ENCODE measurements at regions not wholly inside any gene's neighbourhood (a gene's known extent, or its start where the extent isn't known, plus 50 kb on each side); places are given as distances from the start of the nearest gene placed in this dataset.

DNA sequence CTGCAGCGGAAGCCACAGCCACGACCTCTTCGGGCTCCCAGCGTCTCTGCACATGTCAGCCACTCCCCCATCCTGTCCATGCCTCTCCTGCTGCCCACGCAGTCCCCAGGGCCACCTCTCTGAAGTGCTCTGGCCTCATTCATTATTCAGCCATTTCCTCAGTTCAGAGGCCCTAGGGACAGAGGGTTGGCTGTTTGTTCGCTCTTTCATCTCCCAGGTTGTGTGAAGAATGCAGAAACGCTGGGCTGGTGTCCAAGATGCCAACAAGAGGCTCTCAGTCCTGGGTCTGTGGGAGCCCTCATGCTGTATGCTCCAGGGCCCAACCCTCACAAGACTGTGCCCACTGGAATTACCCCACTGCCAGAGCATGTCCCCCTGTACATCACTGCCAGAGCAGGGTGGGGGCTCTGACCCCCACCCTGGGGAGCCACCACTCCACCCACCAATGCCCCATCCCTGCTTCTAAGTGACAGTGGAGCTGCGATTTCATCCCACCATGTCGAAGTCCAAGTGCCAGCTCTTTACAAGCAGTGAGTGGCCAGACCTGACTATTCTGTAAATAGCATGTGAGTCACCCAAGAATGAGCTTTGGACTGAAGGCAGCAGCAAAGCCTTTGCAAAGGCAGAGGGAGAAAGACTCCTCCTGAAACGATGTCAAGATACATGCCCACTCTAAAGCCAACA, 209.6 kb downstream of the BUD13 start:
- DNase-seq (ENCODE audit: low spot score) = peak; percentile 63

DNA sequence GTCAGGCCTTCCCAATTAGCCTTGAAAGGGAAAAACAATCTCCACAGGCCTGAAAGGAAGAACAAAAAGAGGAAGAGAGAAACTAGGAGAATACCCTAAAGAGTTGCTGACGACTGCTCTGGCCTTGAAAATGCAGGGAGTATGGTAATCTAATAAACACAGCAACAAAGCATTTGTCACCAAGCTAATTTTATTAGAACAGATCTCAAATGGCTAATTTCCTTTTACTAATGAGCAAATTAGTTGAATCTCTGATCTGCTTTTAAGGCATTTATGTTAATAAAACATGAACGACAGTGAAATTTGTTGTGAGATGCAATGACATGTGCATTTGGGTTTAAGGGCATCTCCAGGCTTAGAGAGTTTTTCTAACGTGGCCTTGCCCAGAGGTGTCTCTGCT, 212.2 kb downstream of the BUD13 start:
- no peak for DNase-seq (ENCODE audit: low spot score)

DNA sequence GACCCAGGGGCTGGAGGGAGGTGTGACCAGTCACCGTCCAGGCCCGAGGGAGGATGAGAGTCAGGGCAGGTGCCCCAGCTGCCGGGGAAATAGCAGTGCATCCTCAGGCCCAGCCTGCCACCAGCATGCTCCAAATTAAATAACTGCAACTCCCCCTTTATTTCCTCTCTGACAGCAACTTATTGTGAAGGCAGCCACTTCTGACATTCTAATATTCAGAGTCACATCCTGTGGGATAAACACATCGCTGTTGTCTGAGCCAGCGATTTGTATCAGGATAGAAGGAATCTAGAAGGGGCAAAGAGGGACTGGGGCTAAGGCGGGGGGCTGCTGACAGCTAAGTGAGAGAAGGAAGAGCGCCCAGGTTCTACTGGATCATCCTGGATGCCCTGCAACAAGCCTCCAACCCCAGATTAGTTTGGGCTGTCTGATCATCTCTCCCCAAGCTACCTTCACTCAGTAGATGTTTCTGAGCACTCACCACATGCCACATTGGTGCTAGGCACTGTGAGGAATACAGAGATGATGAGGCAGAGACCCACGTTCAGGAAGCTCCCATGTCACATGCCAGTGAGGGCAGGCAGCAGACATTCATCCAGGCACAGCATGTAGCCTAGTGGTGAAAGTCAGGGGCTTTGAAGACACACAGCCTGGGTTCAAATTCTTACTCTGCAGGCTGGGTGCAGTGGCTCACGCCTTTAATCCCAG, 214.1 kb downstream of the BUD13 start:
- no peak for DNase-seq (ENCODE audit: low spot score)

DNA sequence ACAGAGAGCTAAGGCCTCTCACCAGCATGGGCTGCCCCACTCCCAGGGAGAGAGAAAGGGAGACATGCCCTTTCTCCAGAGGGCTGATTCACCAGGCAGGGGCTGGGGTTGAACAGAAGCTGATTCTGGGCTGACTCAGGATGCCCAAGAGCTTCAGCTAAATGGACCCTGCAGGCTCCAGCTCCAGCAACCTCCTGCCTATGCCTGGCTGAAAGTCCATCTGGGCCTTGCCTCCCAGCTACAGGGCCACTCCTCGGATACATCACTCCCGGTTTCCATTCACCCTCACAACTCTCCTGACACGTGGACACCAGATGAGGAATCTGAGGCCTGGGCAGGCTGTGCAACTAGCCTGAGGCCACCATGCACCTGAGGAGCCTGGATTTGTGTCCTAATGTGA, 215.5 kb downstream of the BUD13 start:
- no peak for DNase-seq (ENCODE audit: low spot score)

DNA sequence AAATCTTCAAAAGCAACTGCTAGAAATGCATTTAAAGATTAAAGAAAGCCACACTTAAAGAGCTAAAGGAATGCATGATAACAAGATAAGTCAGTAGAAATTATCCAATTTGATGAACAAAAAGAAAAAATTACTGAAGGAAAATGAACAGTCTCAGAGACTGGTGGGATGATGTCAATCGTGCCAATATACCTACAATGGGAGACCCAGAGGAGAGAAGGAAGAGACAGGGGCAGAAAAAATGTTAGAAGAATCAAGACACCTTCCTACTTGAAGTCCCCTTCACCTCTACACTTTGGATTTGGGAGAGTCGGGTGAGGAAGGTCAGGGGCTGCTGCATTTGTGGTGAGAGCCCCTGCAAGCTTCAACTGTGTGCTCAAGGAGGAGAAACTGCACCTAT, 216.3 kb downstream of the BUD13 start:
- DNase-seq (ENCODE audit: low spot score) = no peak

DNA sequence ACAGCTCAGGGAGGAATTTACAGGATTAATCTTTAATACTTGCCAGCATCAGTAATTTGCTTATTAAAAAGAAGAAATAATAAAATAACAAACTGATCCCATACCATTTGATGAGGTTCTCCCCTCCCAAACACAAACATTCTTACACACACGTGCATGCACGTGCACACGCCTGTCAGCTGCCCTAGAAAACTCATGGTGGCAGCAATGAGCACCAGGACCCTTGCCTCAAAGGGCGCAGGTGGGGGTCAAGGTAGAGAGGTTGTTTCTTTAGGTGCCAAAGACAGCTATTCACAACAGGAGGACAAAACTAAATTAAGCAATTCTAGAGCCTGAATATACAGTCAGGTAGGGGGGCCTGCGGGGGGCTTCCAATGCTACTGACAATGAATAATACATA, 219.3 kb downstream of the BUD13 start:
- no peak for DNase-seq (ENCODE audit: low spot score)

DNA sequence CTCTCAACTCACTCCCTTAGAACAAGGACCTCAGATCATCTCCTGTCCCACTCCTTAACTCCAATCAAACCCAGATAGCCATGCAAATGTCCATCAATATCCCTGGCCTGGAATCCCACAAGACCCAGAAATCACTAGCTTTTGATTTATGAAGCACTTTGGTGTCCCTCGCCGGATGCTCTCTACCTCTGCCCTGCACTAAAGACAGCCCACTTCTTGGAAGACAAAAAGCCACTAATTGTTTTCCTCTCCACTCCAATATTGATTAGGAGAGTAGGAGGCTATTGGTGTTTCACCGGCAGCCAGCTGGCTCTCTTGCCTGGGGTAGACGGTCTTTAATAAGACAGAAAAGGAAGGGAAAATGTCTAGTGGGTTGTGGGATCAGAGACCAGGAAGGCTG, 221.2 kb downstream of the BUD13 start:
- DNase-seq (ENCODE audit: low spot score) = no peak

DNA sequence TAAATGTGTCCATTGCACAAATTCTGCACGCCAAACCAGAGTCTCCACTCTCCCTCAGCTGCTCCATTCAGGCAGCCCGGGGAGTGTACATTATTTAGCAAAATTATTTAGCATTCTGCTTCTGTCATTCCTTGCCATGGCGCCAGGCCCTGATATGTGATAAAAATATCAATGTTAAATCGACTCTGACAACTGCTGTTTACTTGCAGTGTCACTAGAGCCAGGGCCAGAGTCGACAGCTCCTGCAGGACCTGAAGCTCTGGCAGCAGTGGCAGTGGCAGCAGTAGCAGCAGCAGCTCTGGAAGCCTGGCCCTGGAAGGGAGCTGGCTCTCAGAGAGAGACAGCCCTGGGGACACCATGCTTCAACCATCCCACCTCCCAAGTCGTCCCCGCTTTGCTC, 224.5 kb downstream of the BUD13 start:
- DNase-seq (ENCODE audit: low spot score) = no peak

DNA sequence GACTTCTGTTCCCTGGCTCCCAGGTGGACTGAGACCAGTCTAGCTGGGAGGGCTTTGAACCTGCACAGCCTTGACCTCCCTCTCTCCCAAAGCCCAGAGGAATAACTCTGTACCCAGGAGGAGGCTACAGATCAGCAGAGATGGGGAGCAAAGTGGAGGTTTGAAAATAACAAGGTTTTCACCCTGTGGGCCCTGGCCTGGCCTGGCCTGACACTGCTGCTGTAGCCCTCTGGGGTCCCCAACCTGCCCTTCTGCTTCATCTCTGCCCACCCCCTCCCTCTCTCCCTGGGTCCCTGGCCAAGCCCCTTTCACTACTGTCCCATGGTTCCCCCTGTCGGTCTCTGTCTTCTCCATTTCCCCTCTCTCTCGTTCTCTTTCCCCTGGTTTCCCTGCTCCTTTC, 225.2 kb downstream of the BUD13 start:
- DNase-seq (ENCODE audit: low spot score) = no peak

DNA sequence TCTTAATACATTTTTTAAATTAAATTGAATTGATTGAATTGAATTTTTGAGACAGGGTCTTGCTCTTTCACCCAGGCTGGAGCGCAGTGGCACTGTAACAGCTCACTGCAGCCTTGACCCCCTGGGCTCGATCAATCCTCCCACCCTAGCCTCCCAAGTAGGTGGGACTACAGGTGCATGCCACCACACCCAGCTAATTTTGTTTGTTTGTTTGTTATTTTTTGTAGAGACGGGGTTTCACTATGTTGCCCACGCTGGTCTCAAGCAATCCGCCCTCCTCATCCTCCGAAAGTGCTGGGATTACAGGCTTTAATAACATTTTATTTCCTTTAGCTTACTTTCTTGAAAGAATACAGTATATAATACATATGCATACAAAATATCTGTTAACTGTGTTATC, 226.9 kb downstream of the BUD13 start:
- DNase-seq (ENCODE audit: low spot score) = no peak

DNA sequence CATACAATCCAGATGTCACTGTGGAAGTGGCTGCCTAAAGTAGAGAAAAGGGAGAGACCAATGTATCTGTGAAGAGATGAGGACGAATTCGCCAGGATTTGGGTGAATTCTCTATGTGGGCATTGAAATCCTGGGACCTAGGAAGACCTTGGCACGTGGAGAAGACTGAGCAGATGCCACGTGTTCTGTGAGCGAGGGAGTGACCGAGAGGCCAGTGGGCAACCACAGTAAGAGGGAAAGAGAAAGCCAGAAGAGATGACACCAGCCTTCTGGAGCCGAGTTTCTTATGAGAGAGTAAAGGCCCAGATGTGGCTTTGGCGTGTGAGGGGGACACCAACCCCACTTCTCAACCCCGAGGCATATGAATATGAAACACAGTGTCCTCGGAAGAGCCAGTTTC, 228.1 kb downstream of the BUD13 start:
- DNase-seq (ENCODE audit: low spot score) = no peak

DNA sequence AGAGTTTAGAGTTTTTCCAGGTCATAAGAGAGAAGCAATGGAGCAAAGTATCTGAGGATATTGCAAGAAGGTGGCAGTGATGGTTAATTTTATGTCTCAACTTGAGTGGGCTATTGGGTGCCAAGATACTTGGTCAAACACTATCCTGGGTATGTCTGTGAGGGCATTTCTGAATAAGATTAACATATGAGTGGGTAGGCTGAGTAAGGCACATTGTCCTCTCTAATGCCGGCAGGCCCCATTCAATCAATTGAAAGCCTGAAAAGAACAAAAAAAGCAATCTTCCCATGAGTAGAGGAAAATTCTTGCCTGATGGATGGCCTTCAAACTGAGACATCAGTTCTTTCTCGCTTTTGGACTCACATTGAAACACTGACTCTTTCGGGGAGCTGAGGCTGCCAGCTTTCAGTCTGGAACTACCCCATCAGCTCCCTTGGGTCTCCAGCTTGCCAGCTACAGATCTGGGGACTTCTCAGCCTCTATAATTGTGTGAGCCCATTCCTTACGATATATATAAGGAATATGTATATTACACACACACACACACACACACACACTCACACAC, 228.8 kb downstream of the BUD13 start:
- DNase-seq (ENCODE audit: low spot score) = no peak

DNA sequence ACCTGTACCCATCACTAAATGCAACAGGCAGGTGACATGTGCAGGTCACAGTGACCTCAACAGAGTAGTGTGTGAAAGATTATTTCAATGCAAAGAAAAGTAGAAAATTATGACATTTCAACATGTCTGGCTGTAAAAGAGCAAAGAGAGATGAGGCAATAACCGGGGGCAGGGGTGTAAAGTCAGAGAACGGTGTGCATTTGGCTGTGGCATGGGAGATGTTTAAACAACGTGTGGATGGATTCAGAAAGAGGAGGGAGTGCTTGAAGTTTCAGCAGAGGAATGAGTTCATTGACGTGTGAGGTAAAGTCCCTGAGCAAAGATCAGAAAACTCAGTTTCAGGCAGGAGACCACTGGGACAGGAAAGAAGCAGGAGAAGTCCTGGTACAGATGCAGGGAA, 229.7 kb downstream of the BUD13 start:
- no peak for DNase-seq (ENCODE audit: low spot score)

DNA sequence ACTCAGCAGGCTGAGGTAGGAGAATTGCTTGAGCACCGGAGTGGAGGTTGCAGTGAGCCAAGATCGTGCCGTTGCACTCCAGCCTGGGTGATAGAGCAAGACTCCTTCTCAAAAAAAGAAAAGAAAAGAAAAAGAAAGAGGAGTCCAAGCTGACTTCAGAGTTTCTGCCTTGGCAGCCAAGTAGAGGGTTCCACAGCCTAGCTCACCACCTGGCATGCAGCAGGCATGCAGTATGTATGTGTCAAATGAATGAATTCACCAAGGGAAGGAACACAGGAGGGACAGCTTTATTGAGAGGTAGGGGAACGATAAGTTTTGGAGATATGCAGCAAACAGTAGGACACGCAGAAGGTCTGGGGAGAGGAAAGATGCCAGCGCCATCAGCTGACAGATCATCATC, 230.4 kb downstream of the BUD13 start:
- no peak for DNase-seq (ENCODE audit: low spot score)

DNA sequence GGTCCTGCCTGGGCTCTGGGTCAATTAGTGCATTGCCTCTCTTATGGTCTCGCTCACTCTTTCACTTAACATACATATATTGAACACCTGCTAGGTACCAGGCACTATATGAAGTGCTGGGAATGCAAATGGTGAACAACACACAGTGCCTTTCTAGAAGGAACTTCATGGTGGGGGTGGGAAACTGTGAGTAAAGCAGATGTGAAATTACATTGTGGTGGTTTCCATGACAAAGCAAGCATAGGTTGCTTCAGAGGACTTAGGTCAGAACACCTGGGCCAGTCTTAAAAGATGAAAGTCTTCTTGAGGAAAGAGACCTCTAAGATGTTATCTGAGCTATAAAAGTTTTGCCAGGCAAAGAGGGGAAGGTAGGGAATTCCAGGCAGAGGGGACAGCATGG, 231.3 kb downstream of the BUD13 start:
- DNase-seq (ENCODE audit: low spot score) = no peak

DNA sequence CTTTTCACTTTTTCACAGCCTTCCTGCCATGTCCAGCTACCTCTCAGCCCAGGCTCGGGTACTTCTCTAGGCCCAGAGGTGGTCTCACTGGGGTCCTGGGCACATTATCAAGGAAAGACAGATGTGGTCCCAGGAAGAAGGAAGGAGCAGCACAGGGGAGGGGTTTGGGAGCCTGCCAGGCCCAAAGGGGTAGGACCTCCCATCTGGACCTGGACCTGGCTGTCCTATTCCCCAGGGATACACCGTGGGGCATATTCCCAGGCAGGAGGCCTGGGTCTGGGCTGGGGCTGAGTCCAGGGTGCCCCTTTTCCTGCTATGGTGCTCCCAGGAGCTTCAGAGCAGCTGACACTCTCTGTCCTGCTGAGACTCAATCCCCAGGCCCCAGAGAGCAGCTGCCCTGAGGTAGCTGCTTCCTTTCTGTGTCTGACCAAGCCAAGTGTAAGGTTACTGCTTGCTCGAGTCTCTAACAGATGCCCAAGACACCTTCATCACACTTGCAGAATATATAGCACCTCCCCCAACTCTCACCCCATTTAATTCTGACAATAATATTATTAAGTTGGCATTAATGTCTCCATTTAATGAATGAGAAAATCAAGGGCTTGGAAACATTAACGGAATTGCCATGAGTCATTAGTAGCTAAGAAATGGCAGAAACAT, 232.0 kb downstream of the BUD13 start:
- DNase-seq (ENCODE audit: low spot score) = no peak

DNA sequence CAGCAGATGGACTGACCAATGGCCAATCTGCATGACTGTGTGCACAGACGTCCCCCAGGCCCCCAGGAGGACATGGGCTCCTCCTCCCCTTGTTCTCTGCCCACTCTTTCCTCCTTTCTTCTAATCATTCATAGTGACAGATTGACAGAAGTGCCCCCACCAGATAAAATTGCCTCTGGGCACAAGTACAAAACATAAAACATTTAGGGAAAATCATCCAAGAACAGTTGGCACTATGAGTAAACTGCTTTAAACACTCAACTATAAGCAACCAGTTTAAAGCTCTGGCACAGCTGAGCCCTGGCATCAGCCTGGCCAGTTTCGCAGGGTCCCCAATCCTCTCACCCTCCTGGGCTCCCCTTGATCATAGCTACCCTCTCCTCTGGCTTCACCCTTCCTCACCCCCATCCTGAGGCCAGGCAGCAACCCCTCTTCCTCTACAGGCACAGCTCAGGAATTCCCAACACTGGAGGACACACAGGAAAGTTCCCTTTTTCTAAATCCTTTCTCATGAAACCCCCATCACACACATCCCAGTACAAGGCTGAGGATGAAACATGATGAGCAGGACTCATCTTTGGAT, 232.9 kb downstream of the BUD13 start:
- no peak for DNase-seq (ENCODE audit: low spot score)

DNA sequence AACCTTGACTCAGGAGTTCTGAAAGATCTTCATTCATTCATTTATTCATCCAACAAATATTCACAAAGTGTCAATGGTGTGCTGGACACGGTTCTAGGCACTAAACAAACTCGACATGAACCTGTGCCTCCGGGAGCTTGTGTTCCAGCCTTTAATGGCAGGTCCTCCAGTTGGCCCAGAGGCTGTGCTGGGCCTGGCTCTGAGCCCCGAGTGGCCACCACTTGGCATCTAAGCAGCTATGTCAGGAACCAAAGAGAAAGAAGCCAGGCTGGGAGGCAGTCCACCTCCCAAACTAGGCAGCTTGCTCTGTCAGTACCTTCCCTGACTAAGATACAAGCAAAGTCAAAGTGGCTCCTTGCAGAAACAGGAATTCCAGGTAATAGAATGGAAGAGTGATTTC, 233.6 kb downstream of the BUD13 start:
- no peak for DNase-seq (ENCODE audit: low spot score)

DNA sequence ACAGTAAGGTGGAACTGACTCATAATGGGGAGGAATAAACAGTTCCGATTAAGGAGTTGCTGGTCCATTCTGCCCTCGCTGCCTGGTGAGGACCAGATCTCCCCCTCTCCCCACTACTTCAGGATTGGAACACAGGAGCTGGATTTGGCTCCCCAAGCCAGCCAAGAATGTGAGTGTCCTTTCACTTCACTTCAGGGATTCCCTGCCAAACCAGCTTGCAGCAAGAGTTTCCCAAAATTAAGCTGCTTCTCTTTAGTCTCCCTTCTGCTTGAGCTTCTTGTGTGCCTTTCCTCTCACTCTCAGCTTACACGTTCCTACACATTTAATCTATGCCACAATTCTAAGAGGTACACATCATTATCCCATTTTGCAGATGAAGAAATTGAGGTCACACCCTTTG, 234.1 kb downstream of the BUD13 start:
- no peak for DNase-seq (ENCODE audit: low spot score)

DNA sequence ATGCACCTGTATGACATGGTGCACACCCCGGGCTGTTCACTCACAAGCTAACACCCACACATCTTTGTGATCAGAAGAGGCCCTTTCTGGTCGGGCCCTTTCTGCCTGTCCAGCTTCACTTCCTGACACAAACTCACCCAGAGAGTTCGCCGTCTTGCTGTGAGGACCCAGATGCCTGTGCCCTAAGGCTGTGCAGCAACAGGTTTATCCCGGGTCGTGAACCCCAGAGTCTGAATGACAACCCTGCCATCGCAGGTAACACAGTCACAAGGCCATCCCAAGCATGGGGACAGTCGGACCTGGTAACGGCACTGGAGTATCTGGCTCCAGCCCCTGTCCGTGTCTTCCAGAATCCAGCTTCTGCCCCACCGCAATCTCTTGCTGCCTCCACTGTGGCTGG, 235.1 kb downstream of the BUD13 start:
- no peak for DNase-seq (ENCODE audit: low spot score)

DNA sequence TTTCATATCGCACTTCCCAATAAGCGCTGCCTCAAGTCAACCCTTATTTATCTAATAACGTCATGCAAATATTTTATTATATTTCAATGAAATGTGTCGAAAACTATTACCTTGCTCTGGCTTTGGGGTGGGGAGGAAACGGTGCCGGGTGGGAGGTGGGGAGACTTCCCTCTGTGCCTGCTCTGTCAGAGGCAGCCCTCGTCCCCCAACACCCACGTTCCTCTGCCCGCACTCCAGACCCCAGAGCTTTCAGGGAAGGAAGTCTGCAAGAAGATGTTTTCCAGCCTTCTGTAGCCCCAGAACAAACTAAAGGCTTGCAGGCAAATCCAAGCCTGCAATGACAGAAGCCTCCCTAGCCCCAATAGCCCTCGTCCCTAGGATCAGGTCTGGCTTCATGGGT, 235.7 kb downstream of the BUD13 start:
- DNase-seq (ENCODE audit: low spot score) = no peak

DNA sequence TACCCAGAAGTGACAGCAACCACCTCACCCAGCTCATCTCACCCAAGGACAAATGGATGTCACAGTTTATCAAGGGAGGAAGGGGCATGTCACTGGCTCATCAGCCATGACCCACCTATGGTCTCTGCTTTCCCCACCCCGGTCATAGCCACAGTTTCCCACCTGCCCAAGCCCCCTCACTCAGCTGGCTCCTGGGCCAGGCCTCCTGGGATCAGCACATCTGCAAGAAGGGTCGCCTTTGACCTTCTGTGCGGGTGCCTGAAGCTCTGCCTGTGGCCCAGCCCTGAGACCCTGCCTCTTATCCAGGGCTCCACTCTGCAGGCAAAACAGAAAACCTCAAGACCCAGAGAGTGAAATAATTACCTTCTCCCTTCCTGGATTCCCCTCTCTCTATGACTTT, 236.4 kb downstream of the BUD13 start:
- no peak for DNase-seq (ENCODE audit: low spot score)

DNA sequence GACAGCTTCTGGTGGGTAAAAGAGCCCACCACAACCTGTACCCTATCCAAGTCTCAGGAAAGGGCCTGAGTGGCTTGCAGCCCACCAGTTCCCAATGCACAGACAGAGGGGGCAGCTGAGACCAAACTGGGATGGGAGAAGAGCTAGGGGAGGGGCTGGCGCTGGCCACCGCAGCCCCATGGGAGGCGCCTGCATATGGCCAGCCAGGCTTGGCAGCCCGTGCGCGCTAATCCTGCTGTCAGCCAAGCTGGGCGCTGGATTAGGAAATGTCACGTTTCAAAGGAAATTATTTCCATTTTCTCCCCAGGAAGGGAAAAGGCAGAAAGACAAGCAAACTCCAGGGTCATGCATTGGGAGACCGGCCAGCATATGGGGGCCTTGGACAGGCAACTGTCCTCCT, 236.8 kb downstream of the BUD13 start:
- DNase-seq (ENCODE audit: low spot score) = no peak

Data from umbilical cord (tissue), 1 donor.